OCI-LY3 (cell line): ENCODE measurements at regions not wholly inside any gene's neighbourhood (a gene's known extent, or its start where the extent isn't known, plus 50 kb on each side); places are given as distances from the start of the nearest gene placed in this dataset.

ENCODE experiments used
- CTCF ChIP-seq: fragments of 200-600, 300-600 bp; sonication (generic); IDR thresholded peaks from 2 replicates; pipeline ENCODE4 v1.5.1; 2014; ENCODE audit warnings: antibody characterized with exemption, low read length, low read depth
- EZH2phosphoT487 ChIP-seq: fragments of 200-600 bp; shearing (Covaris generic); IDR thresholded peaks from 2 replicates; pipeline ENCODE4 v1.6.1; 2018; ENCODE audit warnings: antibody characterized with exemption, mixed run types, low read depth

- no peak for TF ChIP-seq CTCF
- no peak for TF ChIP-seq EZH2phosphoT487
Observed at GRCh38 chr2:177068967-177069366, 143.6 kb upstream of the HNRNPA3 start.
